Aorta (tissue), 5 donors: ENCODE measurements at regions not wholly inside any gene's neighbourhood (a gene's known extent, or its start where the extent isn't known, plus 50 kb on each side); places are given as distances from the start of the nearest gene placed in this dataset.

ENCODE experiments used
- ATAC-seq: fragments of 200-7000 bp; cut with Tn5 transposase; one replicate; pipeline ENCODE4 v1.9.1; 2022; ENCODE audit warnings: moderate library complexity; ENCODE audit not compliant: low FRiP score
- DNase-seq, 2 donors: peaks; one replicate each; pipeline ENCODE4 v3.0.0-alpha.2; 2020
- H3K27ac ChIP-seq, 2 donors: one replicate each; pipeline ENCODE4 v1.5.1; 2013; ENCODE audit warnings: low read length in 2 of 2, mild to moderate bottlenecking in 2 of 2, moderate library complexity in 2 of 2, control low read depth in 1 of 2, inconsistent platforms in 1 of 2, low read depth in 1 of 2
- H3K27me3 ChIP-seq, 2 donors: one replicate each; pipeline ENCODE4 v1.6.1; 2013; ENCODE audit warnings: control low read depth in 1 of 2, low read length in 1 of 2, mild to moderate bottlenecking in 1 of 2, moderate library complexity in 1 of 2; ENCODE audit not compliant: insufficient read depth in 2 of 2, control insufficient read depth in 1 of 2
- H3K36me3 ChIP-seq, 2 donors: one replicate each; pipeline ENCODE4 v1.6.1; 2013; ENCODE audit warnings: control low read depth in 1 of 2, low read length in 1 of 2, mild to moderate bottlenecking in 1 of 2; ENCODE audit not compliant: insufficient read depth in 2 of 2, control insufficient read depth in 1 of 2
- H3K4me1 ChIP-seq, 2 donors: one replicate each; pipeline ENCODE4 v1.6.1; 2013; ENCODE audit warnings: low read length in 2 of 2, control low read depth in 1 of 2, mild to moderate bottlenecking in 1 of 2, moderate library complexity in 1 of 2; ENCODE audit not compliant: insufficient read depth in 2 of 2, control insufficient read depth in 1 of 2
- H3K4me3 ChIP-seq, 2 donors: one replicate each; pipeline ENCODE4 v1.5.1; 2013; ENCODE audit warnings: low read length in 2 of 2, control low read depth in 1 of 2, mild to moderate bottlenecking in 1 of 2
- H3K9me3 ChIP-seq: one replicate; pipeline ENCODE4 v1.6.1; 2013; ENCODE audit warnings: mild to moderate bottlenecking, low read length; ENCODE audit not compliant: control insufficient read depth
- WGBS, 2 donors: extraction: QIAGEN DNeasy Blood & Tissue Kit; methylation state at CpG; one replicate each; pipeline ENCODE4 v1.1.7; 2013; 5-methylcytosine and 5-hydroxymethylcytosine counted together
- intact Hi-C, 2 donors: fragments of 100-400 bp; cut with DNase I; formaldehyde crosslinking; loops; one replicate each; pipeline versions ENCODE4 v1.14.2 to v1.15.0; 2022
- donor health status: healthy with polysubstance abuse.
- donor health status: Bipolar disorder and iron deficiency.
- donor health status: DM: no; HTN: no; CAD: no.
- donor health status: DM: no; HTN: no; CAD: no.
- donor health status: DM: yes; HTN: yes; CAD: no.

GRCh38 chr18:61141691-61142090, 191.5 kb upstream of the CDH20 start:
- ATAC-seq: no peak
- 35% methylated on average over 1 of the region's 1 CpG for WGBS, 2 donors
- no peak for DNase-seq
- intact Hi-C loops: no loop called here
- H3K36me3 ChIP-seq: no peaks in the 10 kb centered on the region
- H3K4me3 ChIP-seq: no peak overlapping the region
- no peak overlapping the region for H3K27ac ChIP-seq
- no peaks in the 10 kb centered on the region for H3K4me1 ChIP-seq
- no peaks in the 10 kb centered on the region for H3K27me3 ChIP-seq
- H3K9me3 ChIP-seq: peaks cover 1% of the 10 kb centered on the region

GRCh38 chr18:61148322-61148721, 184.9 kb upstream of the CDH20 start:
- H3K4me3 ChIP-seq: no peak overlapping the region
- H3K9me3 ChIP-seq: peaks cover 1% of the 10 kb centered on the region
- no peaks in the 10 kb centered on the region for H3K4me1 ChIP-seq
- H3K27me3 ChIP-seq: no peaks in the 10 kb centered on the region
- intact Hi-C loops: no loop called here
- H3K36me3 ChIP-seq: no peaks in the 10 kb centered on the region
- DNase-seq (no peak), ATAC-seq (no peak)
- no peak overlapping the region for H3K27ac ChIP-seq

GRCh38 chr18:61149786-61150185, 183.4 kb upstream of the CDH20 start:
- intact Hi-C loops: no loop called here
- Histone ChIP-seq H3K27me3 (no peaks in the 10 kb centered on the region), H3K9me3 (peaks cover 1% of the 10 kb centered on the region), H3K4me3 (no peak overlapping the region), H3K27ac (no peak overlapping the region), H3K36me3 (no peaks in the 10 kb centered on the region), H3K4me1 (no peaks in the 10 kb centered on the region)
- no peak for DNase-seq
- no peak for ATAC-seq
- 94 to 96% methylated on average over 5 of the region's 5 CpGs for WGBS, 2 donors

- no peaks in the 10 kb centered on the region for H3K27me3 ChIP-seq
- ATAC-seq: no peak
- 65 to 66% methylated on average over 3 of the region's 3 CpGs for WGBS, 2 donors
- H3K36me3 ChIP-seq: no peaks in the 10 kb centered on the region
- intact Hi-C loops: no loop called here
- DNase-seq: no peak
- no peak overlapping the region for H3K27ac ChIP-seq
- H3K4me3 ChIP-seq: no peak overlapping the region
- no peaks in the 10 kb centered on the region for H3K4me1 ChIP-seq
- no peaks in the 10 kb centered on the region for H3K9me3 ChIP-seq
Measured at GRCh38 chr18:61153571-61153970, 179.7 kb upstream of the CDH20 start.

- no peak overlapping the region for H3K4me3 ChIP-seq
- no peaks in the 10 kb centered on the region for H3K27me3 ChIP-seq
- no peaks in the 10 kb centered on the region for H3K9me3 ChIP-seq
Measured at GRCh38 chr18:61154866-61155265, 178.4 kb upstream of the CDH20 start.

GRCh38 chr18:61155586-61155985, 177.6 kb upstream of the CDH20 start:
- H3K27ac ChIP-seq: no peak overlapping the region
- no peaks in the 10 kb centered on the region for H3K36me3 ChIP-seq
- intact Hi-C loops: no loop called here
- no peaks in the 10 kb centered on the region for H3K9me3 ChIP-seq
- 42 to 52% methylated on average over 3 of the region's 3 CpGs for WGBS, 2 donors
- H3K27me3 ChIP-seq: no peaks in the 10 kb centered on the region
- H3K4me1 ChIP-seq: no peaks in the 10 kb centered on the region
- no peak for DNase-seq
- no peak for ATAC-seq
- no peak overlapping the region for H3K4me3 ChIP-seq

More at GRCh38 chr18:61154866-61155265, 178.4 kb upstream of the CDH20 start:
- Histone ChIP-seq H3K4me1 (no peaks in the 10 kb centered on the region), H3K36me3 (no peaks in the 10 kb centered on the region), H3K27ac (no peak overlapping the region)
- ATAC-seq (no peak), DNase-seq (no peak)
- intact Hi-C loops: no loop called here
- WGBS, 2 donors: 54 to 61% methylated on average over 3 of the region's 3 CpGs

GRCh38 chr18:61157451-61157850, 175.8 kb upstream of the CDH20 start:
- ATAC-seq: no peak
- Histone ChIP-seq H3K36me3 (no peaks in the 10 kb centered on the region), H3K9me3 (no peaks in the 10 kb centered on the region), H3K4me3 (no peak overlapping the region), H3K27me3 (no peaks in the 10 kb centered on the region), H3K27ac (no peak overlapping the region), H3K4me1 (no peaks in the 10 kb centered on the region)
- intact Hi-C loops: no loop called here
- DNase-seq: no peak
- 92 to 94% methylated on average over 6 of the region's 6 CpGs for WGBS, 2 donors

- H3K27ac ChIP-seq: no peak overlapping the region
- no peaks in the 10 kb centered on the region for H3K36me3 ChIP-seq
- no peak for DNase-seq
- no peaks in the 10 kb centered on the region for H3K9me3 ChIP-seq
- H3K27me3 ChIP-seq: no peaks in the 10 kb centered on the region
- ATAC-seq: no peak
- no peaks in the 10 kb centered on the region for H3K4me1 ChIP-seq
- no peak overlapping the region for H3K4me3 ChIP-seq
- 54 to 62% methylated on average over 4 of the region's 4 CpGs for WGBS, 2 donors
- intact Hi-C loops: no loop called here
Measured at GRCh38 chr18:61159246-61159645, 174.0 kb upstream of the CDH20 start.

- 38 to 44% methylated on average over 1 of the region's 1 CpG for WGBS, 2 donors
Measured at GRCh38 chr18:61164321-61164720, 168.9 kb upstream of the CDH20 start.

More at GRCh38 chr18:61164321-61164720, 168.9 kb upstream of the CDH20 start:
- no peaks in the 10 kb centered on the region for H3K4me1 ChIP-seq
- no peak overlapping the region for H3K27ac ChIP-seq
- no peaks in the 10 kb centered on the region for H3K9me3 ChIP-seq
- no peak for ATAC-seq
- H3K4me3 ChIP-seq: no peak overlapping the region
- no peak for DNase-seq
- H3K36me3 ChIP-seq: no peaks in the 10 kb centered on the region
- H3K27me3 ChIP-seq: no peaks in the 10 kb centered on the region
- intact Hi-C loops: no loop called here
